OCI-LY3 (cell line): ENCODE measurements at regions not wholly inside any gene's neighbourhood (a gene's known extent, or its start where the extent isn't known, plus 50 kb on each side); places are given as distances from the start of the nearest gene placed in this dataset.

ENCODE experiments used
- CTCF ChIP-seq: fragments of 200-600, 300-600 bp; sonication (generic); IDR thresholded peaks from 2 replicates; pipeline ENCODE4 v1.5.1; 2014; ENCODE audit warnings: antibody characterized with exemption, low read length, low read depth
- EZH2phosphoT487 ChIP-seq: fragments of 200-600 bp; shearing (Covaris generic); IDR thresholded peaks from 2 replicates; pipeline ENCODE4 v1.6.1; 2018; ENCODE audit warnings: antibody characterized with exemption, mixed run types, low read depth

- TF ChIP-seq CTCF (no peak), EZH2phosphoT487 (no peak)
These were observed 196.7 kb downstream of the TFAP2B start for GRCh38 chr6:51015394-51015793.
